IPS-18a (cell line): ENCODE measurements at regions not wholly inside any gene's neighbourhood (a gene's known extent, or its start where the extent isn't known, plus 50 kb on each side); places are given as distances from the start of the nearest gene placed in this dataset.

Source experiments
- H3K27ac ChIP-seq: one replicate; pipeline ENCODE4 v1.5.1; 2013; ENCODE audit warnings: low read length
- H3K27me3 ChIP-seq: one replicate; pipeline ENCODE4 v1.6.1; 2013; ENCODE audit warnings: mild to moderate bottlenecking, low read length; ENCODE audit not compliant: control insufficient read depth, insufficient read depth
- H3K36me3 ChIP-seq: one replicate; pipeline ENCODE4 v1.6.1; 2013; ENCODE audit warnings: low read depth, low read length; ENCODE audit not compliant: control insufficient read depth
- H3K4me1 ChIP-seq: one replicate; pipeline ENCODE4 v1.6.1; 2013; ENCODE audit warnings: low read depth, low read length; ENCODE audit not compliant: control insufficient read depth
- H3K4me3 ChIP-seq: one replicate; pipeline ENCODE4 v1.5.1; 2013; ENCODE audit warnings: low read length
- H3K9ac ChIP-seq: one replicate; pipeline ENCODE4 v1.6.1; 2013; ENCODE audit warnings: mild to moderate bottlenecking, low read length, moderate library complexity
- H3K9me3 ChIP-seq: one replicate; pipeline ENCODE4 v1.6.1; 2013; ENCODE audit warnings: low read depth, low read length; ENCODE audit not compliant: control insufficient read depth

- Histone ChIP-seq H3K4me3 (no peak overlapping the region), H3K9me3 (no peaks in the 10 kb centered on the region), H3K27ac (no peak overlapping the region), H3K27me3 (no peaks in the 10 kb centered on the region), H3K4me1 (peaks cover 23% of the 10 kb centered on the region), H3K36me3 (no peaks in the 10 kb centered on the region), H3K9ac (no peak overlapping the region)
Observed at GRCh38 chr13:109684824-109685202, 101.6 kb downstream of the IRS2 start.

- H3K36me3 ChIP-seq, result no peaks in the 10 kb centered on the region
- H3K27ac ChIP-seq, result no peak overlapping the region
Observed at GRCh38 chr13:109684084-109684823, 102.1 kb downstream of the IRS2 start.

GRCh38 chr13:109682534-109683244, 103.7 kb downstream of the IRS2 start:
- no peak overlapping the region for H3K27ac ChIP-seq
- no peaks in the 10 kb centered on the region for H3K9me3 ChIP-seq
- H3K36me3 ChIP-seq, result no peaks in the 10 kb centered on the region
- H3K4me3 ChIP-seq, result no peak overlapping the region
- H3K9ac ChIP-seq, result no peak overlapping the region
- no peaks in the 10 kb centered on the region for H3K27me3 ChIP-seq
- H3K4me1 ChIP-seq, result peaks cover 10% of the 10 kb centered on the region

More at GRCh38 chr13:109684084-109684823, 102.1 kb downstream of the IRS2 start:
- peaks cover 23% of the 10 kb centered on the region for H3K4me1 ChIP-seq
- no peaks in the 10 kb centered on the region for H3K27me3 ChIP-seq
- H3K9me3 ChIP-seq, result no peaks in the 10 kb centered on the region
- no peak overlapping the region for H3K4me3 ChIP-seq
- no peak overlapping the region for H3K9ac ChIP-seq

- peaks cover 4% of the 10 kb centered on the region for H3K4me1 ChIP-seq
- H3K27me3 ChIP-seq, result no peaks in the 10 kb centered on the region
- no peaks in the 10 kb centered on the region for H3K36me3 ChIP-seq
- H3K27ac ChIP-seq, result no peak overlapping the region
- no peaks in the 10 kb centered on the region for H3K9me3 ChIP-seq
- no peak overlapping the region for H3K4me3 ChIP-seq
- no peak overlapping the region for H3K9ac ChIP-seq
Observed at GRCh38 chr13:109680930-109681329, 105.5 kb downstream of the IRS2 start.

GRCh38 chr13:109680288-109680687, 106.1 kb downstream of the IRS2 start:
- peaks cover 4% of the 10 kb centered on the region for H3K4me1 ChIP-seq
- H3K9ac ChIP-seq, result no peak overlapping the region
- no peaks in the 10 kb centered on the region for H3K36me3 ChIP-seq
- H3K9me3 ChIP-seq, result no peaks in the 10 kb centered on the region
- H3K4me3 ChIP-seq, result no peak overlapping the region
- no peaks in the 10 kb centered on the region for H3K27me3 ChIP-seq
- no peak overlapping the region for H3K27ac ChIP-seq

- H3K9me3 ChIP-seq, result no peaks in the 10 kb centered on the region
- no peak overlapping the region for H3K27ac ChIP-seq
- H3K9ac ChIP-seq, result no peak overlapping the region
- no peaks in the 10 kb centered on the region for H3K4me1 ChIP-seq
- H3K36me3 ChIP-seq, result no peaks in the 10 kb centered on the region
- H3K4me3 ChIP-seq, result no peak overlapping the region
- H3K27me3 ChIP-seq, result no peaks in the 10 kb centered on the region
Observed at GRCh38 chr13:109678459-109678858, 107.9 kb downstream of the IRS2 start.

GRCh38 chr13:109677206-109677605, 109.2 kb downstream of the IRS2 start:
- no peaks in the 10 kb centered on the region for H3K9me3 ChIP-seq
- H3K4me1 ChIP-seq, result no peaks in the 10 kb centered on the region
- no peaks in the 10 kb centered on the region for H3K27me3 ChIP-seq
- no peak overlapping the region for H3K27ac ChIP-seq
- H3K9ac ChIP-seq, result no peak overlapping the region
- H3K4me3 ChIP-seq, result no peak overlapping the region
- H3K36me3 ChIP-seq, result no peaks in the 10 kb centered on the region

- H3K36me3 ChIP-seq, result no peaks in the 10 kb centered on the region
- no peak overlapping the region for H3K4me3 ChIP-seq
- H3K4me1 ChIP-seq, result peaks cover 9% of the 10 kb centered on the region
- H3K27ac ChIP-seq, result no peak overlapping the region
- no peaks in the 10 kb centered on the region for H3K9me3 ChIP-seq
- no peak overlapping the region for H3K9ac ChIP-seq
- H3K27me3 ChIP-seq, result no peaks in the 10 kb centered on the region
Observed at GRCh38 chr13:109673477-109673876, 112.9 kb downstream of the IRS2 start.

- Histone ChIP-seq H3K27me3 (no peaks in the 10 kb centered on the region), H3K9me3 (no peaks in the 10 kb centered on the region), H3K4me3 (no peak overlapping the region), H3K9ac (no peak overlapping the region), H3K4me1 (peaks cover 9% of the 10 kb centered on the region), H3K36me3 (no peaks in the 10 kb centered on the region), H3K27ac (no peak overlapping the region)
Observed at GRCh38 chr13:109672545-109672944, 113.8 kb downstream of the IRS2 start.

- H3K9ac ChIP-seq, result no peak overlapping the region
- H3K9me3 ChIP-seq, result no peaks in the 10 kb centered on the region
- no peak overlapping the region for H3K4me3 ChIP-seq
- H3K27ac ChIP-seq, result no peak overlapping the region
- no peaks in the 10 kb centered on the region for H3K27me3 ChIP-seq
- no peaks in the 10 kb centered on the region for H3K36me3 ChIP-seq
- peaks cover 9% of the 10 kb centered on the region for H3K4me1 ChIP-seq
Observed at GRCh38 chr13:109671919-109672318, 114.5 kb downstream of the IRS2 start.

GRCh38 chr13:109670776-109671175, 115.6 kb downstream of the IRS2 start:
- Histone ChIP-seq H3K27me3 (no peaks in the 10 kb centered on the region), H3K9me3 (no peaks in the 10 kb centered on the region), H3K36me3 (no peaks in the 10 kb centered on the region), H3K27ac (no peak overlapping the region), H3K9ac (no peak overlapping the region), H3K4me3 (no peak overlapping the region), H3K4me1 (peaks cover 9% of the 10 kb centered on the region)

- no peaks in the 10 kb centered on the region for H3K36me3 ChIP-seq
- H3K9ac ChIP-seq, result no peak overlapping the region
- no peak overlapping the region for H3K4me3 ChIP-seq
- no peaks in the 10 kb centered on the region for H3K9me3 ChIP-seq
- no peak overlapping the region for H3K27ac ChIP-seq
- no peaks in the 10 kb centered on the region for H3K27me3 ChIP-seq
- peaks cover 9% of the 10 kb centered on the region for H3K4me1 ChIP-seq
Observed at GRCh38 chr13:109669956-109670355, 116.4 kb downstream of the IRS2 start.
